Breast epithelium (tissue), 4 donors: ENCODE measurements at regions not wholly inside any gene's neighbourhood (a gene's known extent, or its start where the extent isn't known, plus 50 kb on each side); places are given as distances from the start of the nearest gene placed in this dataset.

ENCODE experiments used
- DNase-seq, 2 donors: peaks; one replicate each; pipeline ENCODE4 v3.0.0-alpha.2; 2019; ENCODE audit warnings: low spot score in 2 of 2
- H3K27ac ChIP-seq, 2 donors: fragments of 200-600 bp; sonication (generic) in 1 of 2; one replicate each; pipeline ENCODE4 v1.5.1; 2016 to 2019; ENCODE audit warnings: mild to moderate bottlenecking in 1 of 2
- H3K27me3 ChIP-seq, 2 donors: fragments of 200-600 bp; sonication (generic) in 1 of 2; one replicate each; pipeline versions ENCODE4 v1.5.1 to v1.6.0; 2017 to 2019; ENCODE audit warnings: control low read depth in 1 of 2, mild to moderate bottlenecking in 1 of 2
- H3K36me3 ChIP-seq: fragments of 200-600 bp; one replicate; pipeline ENCODE4 v1.5.1; 2019
- H3K4me1 ChIP-seq, 2 donors: fragments of 200-600 bp; sonication (generic); one replicate each; pipeline ENCODE4 v1.5.1; 2016 to 2019; ENCODE audit warnings: control low read depth in 1 of 2
- H3K4me3 ChIP-seq, 3 donors: fragments of 200-600 bp; sonication (generic); 1 replicate in 2 of 3; 2 replicates in 1 of 3; pipeline ENCODE4 v1.5.1; 2016 to 2019; ENCODE audit warnings: mild to moderate bottlenecking in 3 of 3, moderate library complexity in 2 of 3
- H3K9me3 ChIP-seq, 2 donors: fragments of 200-600 bp; sonication (generic) in 1 of 2; one replicate each; pipeline ENCODE4 v1.5.1; 2016 to 2019; ENCODE audit warnings: control low read depth in 1 of 2
- CTCF ChIP-seq, 3 donors: fragments of 450-650 bp; IDR thresholded peaks; one replicate each; pipeline ENCODE4 v1.5.1; 2016 to 2017; ENCODE audit warnings: antibody characterized with exemption in 3 of 3, mild to moderate bottlenecking in 3 of 3, moderate library complexity in 3 of 3
- POLR2A ChIP-seq: fragments of 450-650 bp; IDR thresholded peaks from one replicate; pipeline ENCODE4 v1.6.1; 2016; ENCODE audit warnings: antibody characterized with exemption, mild to moderate bottlenecking, moderate library complexity
- POLR2AphosphoS5 ChIP-seq, 3 donors: sonication (generic); formaldehyde crosslinking; IDR thresholded peaks; one replicate each; pipeline ENCODE4 v1.6.1; 2017; ENCODE audit warnings: antibody characterized with exemption in 3 of 3
- intact Hi-C: fragments of 100-400 bp; cut with DNase I; formaldehyde crosslinking; loops from one replicate; pipeline ENCODE4 v1.15.1; 2023; ENCODE audit warnings: low total_unique reads

GRCh38 chr2:210961249-210961648, 404.9 kb downstream of the CPS1 start:
- H3K27me3 ChIP-seq = no peaks in the 10 kb centered on the region
- DNase-seq = no peak
- no peak overlapping the region for H3K4me3 ChIP-seq
- intact Hi-C loops = no loop called here
- H3K36me3 ChIP-seq = no peaks in the 10 kb centered on the region
- no peaks in the 10 kb centered on the region for H3K9me3 ChIP-seq
- no peaks in the 10 kb centered on the region for H3K4me1 ChIP-seq
- TF ChIP-seq CTCF (IDR thresholded peaks at IDR 0.05) = no peak
- H3K27ac ChIP-seq = no peak overlapping the region

- no peaks in the 10 kb centered on the region for H3K4me1 ChIP-seq
- no peak for DNase-seq
- no peak overlapping the region for H3K27ac ChIP-seq
- no peaks in the 10 kb centered on the region for H3K36me3 ChIP-seq
- intact Hi-C loops = no loop called here
- no peaks in the 10 kb centered on the region for H3K27me3 ChIP-seq
- no peak overlapping the region for H3K4me3 ChIP-seq
- no peaks in the 10 kb centered on the region for H3K9me3 ChIP-seq
- TF ChIP-seq CTCF (IDR thresholded peaks at IDR 0.05) = no peak
- no peak for TF ChIP-seq POLR2A
- TF ChIP-seq POLR2AphosphoS5 (IDR thresholded peaks at IDR 0.05) = no peak
Observed at GRCh38 chr2:210963386-210963785, 407.0 kb downstream of the CPS1 start.

GRCh38 chr2:210964141-210964764, 407.9 kb downstream of the CPS1 start:
- intact Hi-C loops = no loop called here
- Histone ChIP-seq H3K4me1 (no peaks in the 10 kb centered on the region), H3K9me3 (no peaks in the 10 kb centered on the region), H3K36me3 (no peaks in the 10 kb centered on the region), H3K4me3 (no peak overlapping the region), H3K27me3 (no peaks in the 10 kb centered on the region), H3K27ac (no peak overlapping the region)
- TF ChIP-seq POLR2AphosphoS5 (IDR thresholded peaks at IDR 0.05) (no peak), POLR2A (no peak), CTCF (IDR thresholded peaks at IDR 0.05) (no peak)
- DNase-seq = no peak

GRCh38 chr2:210965472-210965871, 409.1 kb downstream of the CPS1 start:
- Histone ChIP-seq H3K27ac (no peak overlapping the region), H3K9me3 (no peaks in the 10 kb centered on the region), H3K4me3 (no peak overlapping the region), H3K27me3 (no peaks in the 10 kb centered on the region), H3K36me3 (no peaks in the 10 kb centered on the region), H3K4me1 (no peaks in the 10 kb centered on the region)
- intact Hi-C loops = no loop called here
- DNase-seq = no peak
- TF ChIP-seq POLR2AphosphoS5 (IDR thresholded peaks at IDR 0.05) = no peak
- no peak for TF ChIP-seq CTCF (IDR thresholded peaks at IDR 0.05)
- no peak for TF ChIP-seq POLR2A

- no peak for DNase-seq
- intact Hi-C loops = no loop called here
- H3K9me3 ChIP-seq = no peaks in the 10 kb centered on the region
Observed at GRCh38 chr2:210966330-210966729, 409.9 kb downstream of the CPS1 start.

More at GRCh38 chr2:210966330-210966729, 409.9 kb downstream of the CPS1 start:
- Histone ChIP-seq H3K27me3 (no peaks in the 10 kb centered on the region), H3K27ac (no peak overlapping the region), H3K4me3 (no peak overlapping the region), H3K4me1 (no peaks in the 10 kb centered on the region), H3K36me3 (no peaks in the 10 kb centered on the region)
- TF ChIP-seq POLR2A (no peak), POLR2AphosphoS5 (IDR thresholded peaks at IDR 0.05) (no peak), CTCF (IDR thresholded peaks at IDR 0.05) (no peak)
